WTC11 (cell line): ENCODE measurements at regions not wholly inside any gene's neighbourhood (a gene's known extent, or its start where the extent isn't known, plus 50 kb on each side); places are given as distances from the start of the nearest gene placed in this dataset.

Source experiments
- ATAC-seq: fragments of 200-7000 bp; cut with Tn5 transposase; 2 replicates; pipeline ENCODE4 v1.10.0; 2021; ENCODE audit warnings: mild to moderate bottlenecking, moderate library complexity
- CTCF ChIA-PET: fragments of 300-600 bp; sonication (Branson Sonifier 250); formaldehyde crosslinking; loops from one replicate; lab custom pipeline; 2021; ENCODE audit warnings: antibody characterized with exemption; lab: Charles Lee
- POLR2A ChIA-PET: fragments of 350-600 bp; sonication (Branson Sonifier 250); formaldehyde crosslinking; loops from one replicate; lab custom pipeline; 2021; ENCODE audit warnings: antibody characterized with exemption; lab: Charles Lee
- DNase-seq: peaks from one replicate; pipeline ENCODE4 v3.0.0; 2021; ENCODE audit warnings: low spot score
- H3K27ac Mint-ChIP-seq: 2 replicates; pipeline ENCODE4 v1.8.0; 2021; ENCODE audit warnings: mixed read lengths
- H3K27me3 Mint-ChIP-seq: 2 replicates; pipeline ENCODE4 v1.8.0; 2021; ENCODE audit warnings: low read depth, mild to moderate bottlenecking, moderate library complexity, mixed read lengths
- H3K36me3 Mint-ChIP-seq: 2 replicates; pipeline ENCODE4 v1.8.0; 2021; ENCODE audit warnings: mixed read lengths
- H3K4me1 Mint-ChIP-seq: 2 replicates; pipeline ENCODE4 v1.8.0; 2022; ENCODE audit warnings: mixed read lengths
- H3K4me3 Mint-ChIP-seq: 2 replicates; pipeline ENCODE4 v1.8.0; 2021; ENCODE audit warnings: mild to moderate bottlenecking, moderate library complexity, mixed read lengths
- H3K9me3 Mint-ChIP-seq: 2 replicates; pipeline ENCODE4 v1.8.0; 2021; ENCODE audit warnings: mixed read lengths
- E2F4 ChIP-seq: sonication (generic); formaldehyde crosslinking; IDR thresholded peaks from 2 replicates; pipeline ENCODE4 v1.8.1; 2022; ENCODE audit warnings: low read depth, mild to moderate bottlenecking, moderate library complexity, missing genetic modification reagents, borderline replicate concordance
- FOXP1 ChIP-seq: sonication (generic); formaldehyde crosslinking; IDR thresholded peaks from 2 replicates; pipeline ENCODE4 v1.8.0; 2022; ENCODE audit warnings: missing genetic modification reagents, mild to moderate bottlenecking, moderate library complexity, borderline replicate concordance
- GABPB1 ChIP-seq: sonication (generic); formaldehyde crosslinking; IDR thresholded peaks from 2 replicates; pipeline ENCODE4 v1.8.1; 2023; ENCODE audit warnings: mild to moderate bottlenecking, missing genetic modification reagents
- GRHL2 ChIP-seq: fragments of 250-450 bp; sonication (Bioruptor Pico); IDR thresholded peaks from 2 replicates; pipeline ENCODE4 v1.8.0; 2022; ENCODE audit warnings: mild to moderate bottlenecking, moderate library complexity; ENCODE audit not compliant: insufficient replicate concordance, severe bottlenecking
- JUN ChIP-seq: sonication (generic); formaldehyde crosslinking; IDR thresholded peaks from 2 replicates; pipeline ENCODE4 v1.8.0; 2023; ENCODE audit warnings: mild to moderate bottlenecking, missing genetic modification reagents
- NFYB ChIP-seq: sonication (generic); formaldehyde crosslinking; conservative IDR thresholded peaks from 2 replicates; pipeline ENCODE4 v1.8.0; 2022; ENCODE audit warnings: low read depth, missing genetic modification reagents
- RORB ChIP-seq: fragments of 250-450 bp; sonication (Bioruptor Pico); IDR thresholded peaks from 2 replicates; pipeline ENCODE4 v1.9.0; 2021; ENCODE audit warnings: mild to moderate bottlenecking
- SP1 ChIP-seq: sonication (generic); formaldehyde crosslinking; conservative IDR thresholded peaks from 2 replicates; pipeline ENCODE4 v1.8.1; 2022; ENCODE audit warnings: missing genetic modification reagents
- TEAD1 ChIP-seq: sonication (generic); formaldehyde crosslinking; IDR thresholded peaks from 2 replicates; pipeline ENCODE4 v1.8.0; 2022; ENCODE audit warnings: mild to moderate bottlenecking, missing genetic modification reagents
- ZBTB21 ChIP-seq: sonication (generic); formaldehyde crosslinking; IDR thresholded peaks from 2 replicates; pipeline ENCODE4 v1.8.1; 2023; ENCODE audit warnings: mild to moderate bottlenecking, missing genetic modification reagents, borderline replicate concordance
- ZNF416 ChIP-seq: fragments of 250-450 bp; sonication (Bioruptor Pico); IDR thresholded peaks from 2 replicates; pipeline ENCODE4 v1.9.0; 2021; ENCODE audit warnings: mild to moderate bottlenecking, inconsistent platforms
- TF ChIP-seq, protein P1 (sequence below): sonication (generic); formaldehyde crosslinking; IDR thresholded peaks from 2 replicates; pipeline ENCODE4 v1.8.0; 2023; ENCODE audit warnings: mild to moderate bottlenecking, missing genetic modification reagents
- TF ChIP-seq, protein P2 (sequence below): sonication (generic); formaldehyde crosslinking; IDR thresholded peaks from 2 replicates; pipeline ENCODE4 v1.8.1; 2023; ENCODE audit warnings: mild to moderate bottlenecking, moderate library complexity, missing genetic modification reagents
- TF ChIP-seq, protein P3 (sequence below): fragments of 250-450 bp; sonication (Bioruptor Pico); IDR thresholded peaks from 2 replicates; pipeline ENCODE4 v1.8.0; 2021; ENCODE audit warnings: mild to moderate bottlenecking
- TF ChIP-seq, protein P4 (sequence below): fragments of 200-600 bp; IDR thresholded peaks from 2 replicates; pipeline ENCODE4 v1.8.0; 2022; ENCODE audit warnings: antibody characterized with exemption
- TF ChIP-seq, protein P5 (sequence below): sonication (generic); formaldehyde crosslinking; IDR thresholded peaks from 2 replicates; pipeline ENCODE4 v1.8.1; 2023; ENCODE audit warnings: mild to moderate bottlenecking, missing genetic modification reagents, borderline replicate concordance
- TF ChIP-seq, protein P6 (sequence below): sonication (generic); formaldehyde crosslinking; IDR thresholded peaks from 2 replicates; pipeline ENCODE4 v1.8.1; 2023; ENCODE audit warnings: mild to moderate bottlenecking, missing genetic modification reagents, moderate library complexity

DNA sequence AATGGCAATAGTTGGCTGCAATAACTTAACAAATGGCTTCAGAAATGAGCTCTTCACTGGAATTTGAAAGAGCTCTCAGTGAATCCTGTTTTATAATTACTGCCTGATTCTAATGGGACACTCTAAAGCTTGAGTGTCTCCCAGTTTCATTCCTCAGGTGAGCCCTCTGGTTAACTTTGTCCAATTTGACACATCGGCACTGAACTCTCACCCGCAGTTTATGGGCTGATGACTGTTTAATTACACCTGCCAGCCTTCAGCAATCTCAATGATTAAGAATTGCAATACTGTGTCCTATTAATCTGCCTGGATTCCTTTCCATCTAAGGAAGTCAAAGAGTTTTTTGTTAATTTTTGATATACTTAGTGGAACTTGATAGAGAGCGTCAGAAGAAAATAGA, 110.7 kb upstream of the NABP1 start:
- no peak for DNase-seq
- Mint-ChIP-seq H3K4me1 (peaks cover 11% of the 10 kb centered on the region), H3K27me3 (no peaks in the 10 kb centered on the region), H3K4me3 (no peak overlapping the region), H3K9me3 (no peaks in the 10 kb centered on the region), H3K27ac (no peak overlapping the region)
- ChIA-PET POLR2A (no interaction called here), CTCF (interaction anchor here (0.7 to 2.1 kb wide), 12 partner anchors 11 to 294 kb away, joined by 3 to 11 read pairs (median 4); no protein-coding TSS in a partner anchor)
- TF ChIP-seq, protein P1, sequence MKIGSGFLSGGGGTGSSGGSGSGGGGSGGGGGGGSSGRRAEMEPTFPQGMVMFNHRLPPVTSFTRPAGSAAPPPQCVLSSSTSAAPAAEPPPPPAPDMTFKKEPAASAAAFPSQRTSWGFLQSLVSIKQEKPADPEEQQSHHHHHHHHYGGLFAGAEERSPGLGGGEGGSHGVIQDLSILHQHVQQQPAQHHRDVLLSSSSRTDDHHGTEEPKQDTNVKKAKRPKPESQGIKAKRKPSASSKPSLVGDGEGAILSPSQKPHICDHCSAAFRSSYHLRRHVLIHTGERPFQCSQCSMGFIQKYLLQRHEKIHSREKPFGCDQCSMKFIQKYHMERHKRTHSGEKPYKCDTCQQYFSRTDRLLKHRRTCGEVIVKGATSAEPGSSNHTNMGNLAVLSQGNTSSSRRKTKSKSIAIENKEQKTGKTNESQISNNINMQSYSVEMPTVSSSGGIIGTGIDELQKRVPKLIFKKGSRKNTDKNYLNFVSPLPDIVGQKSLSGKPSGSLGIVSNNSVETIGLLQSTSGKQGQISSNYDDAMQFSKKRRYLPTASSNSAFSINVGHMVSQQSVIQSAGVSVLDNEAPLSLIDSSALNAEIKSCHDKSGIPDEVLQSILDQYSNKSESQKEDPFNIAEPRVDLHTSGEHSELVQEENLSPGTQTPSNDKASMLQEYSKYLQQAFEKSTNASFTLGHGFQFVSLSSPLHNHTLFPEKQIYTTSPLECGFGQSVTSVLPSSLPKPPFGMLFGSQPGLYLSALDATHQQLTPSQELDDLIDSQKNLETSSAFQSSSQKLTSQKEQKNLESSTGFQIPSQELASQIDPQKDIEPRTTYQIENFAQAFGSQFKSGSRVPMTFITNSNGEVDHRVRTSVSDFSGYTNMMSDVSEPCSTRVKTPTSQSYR = no peak
- TF ChIP-seq TEAD1 (CRISPR knock-in tag) (no peak), ZNF416 (CRISPR knock-in tag) (no peak), NFYB (CRISPR knock-in tag) (no peak), E2F4 (CRISPR knock-in tag) (no peak), GRHL2 (CRISPR knock-in tag) (no peak), SP1 (no peak), ZBTB21 (no peak), GABPB1 (CRISPR knock-in tag) (no peak)
- TF ChIP-seq, protein P2, sequence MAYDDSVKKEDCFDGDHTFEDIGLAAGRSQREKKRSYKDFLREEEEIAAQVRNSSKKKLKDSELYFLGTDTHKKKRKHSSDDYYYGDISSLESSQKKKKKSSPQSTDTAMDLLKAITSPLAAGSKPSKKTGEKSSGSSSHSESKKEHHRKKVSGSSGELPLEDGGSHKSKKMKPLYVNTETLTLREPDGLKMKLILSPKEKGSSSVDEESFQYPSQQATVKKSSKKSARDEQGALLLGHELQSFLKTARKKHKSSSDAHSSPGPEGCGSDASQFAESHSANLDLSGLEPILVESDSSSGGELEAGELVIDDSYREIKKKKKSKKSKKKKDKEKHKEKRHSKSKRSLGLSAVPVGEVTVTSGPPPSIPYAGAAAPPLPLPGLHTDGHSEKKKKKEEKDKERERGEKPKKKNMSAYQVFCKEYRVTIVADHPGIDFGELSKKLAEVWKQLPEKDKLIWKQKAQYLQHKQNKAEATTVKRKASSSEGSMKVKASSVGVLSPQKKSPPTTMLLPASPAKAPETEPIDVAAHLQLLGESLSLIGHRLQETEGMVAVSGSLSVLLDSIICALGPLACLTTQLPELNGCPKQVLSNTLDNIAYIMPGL (CRISPR knock-in tag) = no peak
- TF ChIP-seq, protein P3, sequence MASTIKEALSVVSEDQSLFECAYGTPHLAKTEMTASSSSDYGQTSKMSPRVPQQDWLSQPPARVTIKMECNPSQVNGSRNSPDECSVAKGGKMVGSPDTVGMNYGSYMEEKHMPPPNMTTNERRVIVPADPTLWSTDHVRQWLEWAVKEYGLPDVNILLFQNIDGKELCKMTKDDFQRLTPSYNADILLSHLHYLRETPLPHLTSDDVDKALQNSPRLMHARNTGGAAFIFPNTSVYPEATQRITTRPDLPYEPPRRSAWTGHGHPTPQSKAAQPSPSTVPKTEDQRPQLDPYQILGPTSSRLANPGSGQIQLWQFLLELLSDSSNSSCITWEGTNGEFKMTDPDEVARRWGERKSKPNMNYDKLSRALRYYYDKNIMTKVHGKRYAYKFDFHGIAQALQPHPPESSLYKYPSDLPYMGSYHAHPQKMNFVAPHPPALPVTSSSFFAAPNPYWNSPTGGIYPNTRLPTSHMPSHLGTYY (CRISPR knock-in tag) = no peak
- TF ChIP-seq, protein P4, sequence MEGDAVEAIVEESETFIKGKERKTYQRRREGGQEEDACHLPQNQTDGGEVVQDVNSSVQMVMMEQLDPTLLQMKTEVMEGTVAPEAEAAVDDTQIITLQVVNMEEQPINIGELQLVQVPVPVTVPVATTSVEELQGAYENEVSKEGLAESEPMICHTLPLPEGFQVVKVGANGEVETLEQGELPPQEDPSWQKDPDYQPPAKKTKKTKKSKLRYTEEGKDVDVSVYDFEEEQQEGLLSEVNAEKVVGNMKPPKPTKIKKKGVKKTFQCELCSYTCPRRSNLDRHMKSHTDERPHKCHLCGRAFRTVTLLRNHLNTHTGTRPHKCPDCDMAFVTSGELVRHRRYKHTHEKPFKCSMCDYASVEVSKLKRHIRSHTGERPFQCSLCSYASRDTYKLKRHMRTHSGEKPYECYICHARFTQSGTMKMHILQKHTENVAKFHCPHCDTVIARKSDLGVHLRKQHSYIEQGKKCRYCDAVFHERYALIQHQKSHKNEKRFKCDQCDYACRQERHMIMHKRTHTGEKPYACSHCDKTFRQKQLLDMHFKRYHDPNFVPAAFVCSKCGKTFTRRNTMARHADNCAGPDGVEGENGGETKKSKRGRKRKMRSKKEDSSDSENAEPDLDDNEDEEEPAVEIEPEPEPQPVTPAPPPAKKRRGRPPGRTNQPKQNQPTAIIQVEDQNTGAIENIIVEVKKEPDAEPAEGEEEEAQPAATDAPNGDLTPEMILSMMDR = no peak
- TF ChIP-seq, all 79 proteins: peak for 0
- no peak for ATAC-seq
- H3K36me3 Mint-ChIP-seq = no peaks in the 10 kb centered on the region

GRCh38 chr2:191569025-191569424, 108.9 kb upstream of the NABP1 start:
- no peaks in the 10 kb centered on the region for H3K9me3 Mint-ChIP-seq
- CTCF ChIA-PET = interaction anchor here (1.0 to 1.7 kb wide), 10 partner anchors 9 to 218 kb away, joined by 3 to 11 read pairs (median 4); partner anchors contain the start of gene NABP1

More at GRCh38 chr2:191569025-191569424, 108.9 kb upstream of the NABP1 start:
- DNase-seq (no peak), ATAC-seq (peak; percentile 74)
- POLR2A ChIA-PET = no interaction called here
- TF ChIP-seq, protein P5, sequence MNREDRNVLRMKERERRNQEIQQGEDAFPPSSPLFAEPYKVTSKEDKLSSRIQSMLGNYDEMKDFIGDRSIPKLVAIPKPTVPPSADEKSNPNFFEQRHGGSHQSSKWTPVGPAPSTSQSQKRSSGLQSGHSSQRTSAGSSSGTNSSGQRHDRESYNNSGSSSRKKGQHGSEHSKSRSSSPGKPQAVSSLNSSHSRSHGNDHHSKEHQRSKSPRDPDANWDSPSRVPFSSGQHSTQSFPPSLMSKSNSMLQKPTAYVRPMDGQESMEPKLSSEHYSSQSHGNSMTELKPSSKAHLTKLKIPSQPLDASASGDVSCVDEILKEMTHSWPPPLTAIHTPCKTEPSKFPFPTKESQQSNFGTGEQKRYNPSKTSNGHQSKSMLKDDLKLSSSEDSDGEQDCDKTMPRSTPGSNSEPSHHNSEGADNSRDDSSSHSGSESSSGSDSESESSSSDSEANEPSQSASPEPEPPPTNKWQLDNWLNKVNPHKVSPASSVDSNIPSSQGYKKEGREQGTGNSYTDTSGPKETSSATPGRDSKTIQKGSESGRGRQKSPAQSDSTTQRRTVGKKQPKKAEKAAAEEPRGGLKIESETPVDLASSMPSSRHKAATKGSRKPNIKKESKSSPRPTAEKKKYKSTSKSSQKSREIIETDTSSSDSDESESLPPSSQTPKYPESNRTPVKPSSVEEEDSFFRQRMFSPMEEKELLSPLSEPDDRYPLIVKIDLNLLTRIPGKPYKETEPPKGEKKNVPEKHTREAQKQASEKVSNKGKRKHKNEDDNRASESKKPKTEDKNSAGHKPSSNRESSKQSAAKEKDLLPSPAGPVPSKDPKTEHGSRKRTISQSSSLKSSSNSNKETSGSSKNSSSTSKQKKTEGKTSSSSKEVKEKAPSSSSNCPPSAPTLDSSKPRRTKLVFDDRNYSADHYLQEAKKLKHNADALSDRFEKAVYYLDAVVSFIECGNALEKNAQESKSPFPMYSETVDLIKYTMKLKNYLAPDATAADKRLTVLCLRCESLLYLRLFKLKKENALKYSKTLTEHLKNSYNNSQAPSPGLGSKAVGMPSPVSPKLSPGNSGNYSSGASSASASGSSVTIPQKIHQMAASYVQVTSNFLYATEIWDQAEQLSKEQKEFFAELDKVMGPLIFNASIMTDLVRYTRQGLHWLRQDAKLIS (CRISPR knock-in tag) = no peak
- no peak for TF ChIP-seq GRHL2 (CRISPR knock-in tag)
- TF ChIP-seq, protein P6, sequence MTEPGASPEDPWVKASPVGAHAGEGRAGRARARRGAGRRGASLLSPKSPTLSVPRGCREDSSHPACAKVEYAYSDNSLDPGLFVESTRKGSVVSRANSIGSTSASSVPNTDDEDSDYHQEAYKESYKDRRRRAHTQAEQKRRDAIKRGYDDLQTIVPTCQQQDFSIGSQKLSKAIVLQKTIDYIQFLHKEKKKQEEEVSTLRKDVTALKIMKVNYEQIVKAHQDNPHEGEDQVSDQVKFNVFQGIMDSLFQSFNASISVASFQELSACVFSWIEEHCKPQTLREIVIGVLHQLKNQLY (CRISPR knock-in tag) = no peak
- TF ChIP-seq, protein P4 = no peak
- TF ChIP-seq JUN (CRISPR knock-in tag) = no peak
- TF ChIP-seq RORB (CRISPR knock-in tag) = no peak
- TF ChIP-seq FOXP1 = no peak
- Mint-ChIP-seq H3K4me1 (peaks cover 11% of the 10 kb centered on the region), H3K27ac (no peak overlapping the region), H3K36me3 (no peaks in the 10 kb centered on the region), H3K4me3 (no peak overlapping the region), H3K27me3 (no peaks in the 10 kb centered on the region)
